HepG2 (cell line): ENCODE measurements at regions not wholly inside any gene's neighbourhood (a gene's known extent, or its start where the extent isn't known, plus 50 kb on each side); places are given as distances from the start of the nearest gene placed in this dataset.

Source experiments
- ATAC-seq: fragments of 200-7000 bp; cut with Tn5 transposase; 3 replicates; pipeline ENCODE4 v1.9.1; 2020; ENCODE audit warnings: mild to moderate bottlenecking, moderate library complexity
- BruUV-seq: library from RNA; stranded (reverse); fragments of 400-500 nt; replicated peaks from 2 replicates; lab custom pipeline; 2021; lab: Mats Ljungman, UMichigan
- CTCF ChIA-PET: fragments of 300-600 bp; formaldehyde crosslinking; extraction: SDS; loops from one replicate; lab custom pipeline; 2021; ENCODE audit warnings: low total read pairs, inconsistent platforms, low intra/inter-chr PET ratio; lab: Yijun Ruan, JAX
- POLR2A ChIA-PET: fragments of 350-600 bp; sonication (Branson Sonifier 250); formaldehyde crosslinking; loops from one replicate; lab custom pipeline; 2020; ENCODE audit warnings: antibody characterized with exemption, inconsistent platforms; lab: Yijun Ruan, JAX
- DNase-seq: peaks from one replicate; pipeline ENCODE4 v3.0.0-alpha.2; 2015; ENCODE audit warnings: low spot score
- FAIRE-seq: peaks from 3 replicates; lab custom pipeline; 2011; peaks lifted over from hg19 to GRCh38; lab: Jason Lieb, UNC
- H2AFZ ChIP-seq: one replicate; pipeline ENCODE4 v1.6.1; 2011; ENCODE audit warnings: low read length, inconsistent platforms
- H3K27ac ChIP-seq: fragments of 300-600 bp; 3 replicates; pipeline ENCODE4 v1.8.0; 2011; ENCODE audit warnings: mixed run types, mild to moderate bottlenecking, mixed read lengths, low read length, inconsistent platforms; ENCODE audit not compliant: insufficient read depth; ENCODE audit errors: extremely low read length
- H3K27me3 ChIP-seq, 2 experiments: fragments of 200-600 bp in 1 of 2; 2 replicates in 1 of 2; 3 replicates in 1 of 2; pipeline versions ENCODE4 v1.6.0 to v1.8.0; 2011; ENCODE audit warnings: low read length in 2 of 2, mild to moderate bottlenecking in 2 of 2, moderate library complexity in 2 of 2, inconsistent platforms in 1 of 2; ENCODE audit not compliant: insufficient read depth in 2 of 2, control insufficient read depth in 1 of 2
- H3K36me3 ChIP-seq, 2 experiments: fragments of 200-600 bp in 1 of 2; replicated peaks in 1 of 2; 2 replicates in 1 of 2; 3 replicates in 1 of 2; pipeline versions ENCODE4 v1.5.1 to v1.8.0; 2011; ENCODE audit warnings: low read length in 2 of 2, inconsistent platforms in 1 of 2; ENCODE audit not compliant: insufficient read depth in 2 of 2, control insufficient read depth in 1 of 2
- H3K4me1 ChIP-seq: 2 replicates; pipeline ENCODE4 v1.5.1; 2012; ENCODE audit warnings: low read length, inconsistent platforms; ENCODE audit not compliant: insufficient read depth
- H3K4me2 ChIP-seq: 2 replicates; pipeline ENCODE4 v1.6.0; 2011; ENCODE audit warnings: low read depth, low read length, inconsistent platforms
- H3K4me3 ChIP-seq, 3 experiments: fragments of 200-600 bp in 1 of 3; sonication (generic), shearing (Covaris generic) in 1 of 3; replicated peaks in 1 of 3; 2 replicates each; pipeline ENCODE4 v1.5.1; 2011 to 2016; ENCODE audit warnings: low read length in 3 of 3, inconsistent platforms in 2 of 3, low read depth in 2 of 3, mild to moderate bottlenecking in 2 of 3, control low read depth in 1 of 3, mixed read lengths in 1 of 3; ENCODE audit not compliant: insufficient read depth in 1 of 3
- H3K79me2 ChIP-seq: one replicate; pipeline ENCODE4 v1.6.1; 2011; ENCODE audit warnings: low read length, inconsistent platforms; ENCODE audit not compliant: insufficient read depth
- H3K9ac ChIP-seq: 2 replicates; pipeline ENCODE4 v1.6.0; 2011; ENCODE audit warnings: mild to moderate bottlenecking, low read depth, low read length, inconsistent platforms; ENCODE audit not compliant: insufficient read depth
- H3K9me3 ChIP-seq: 2 replicates; pipeline ENCODE4 v1.5.1; 2012; ENCODE audit warnings: mild to moderate bottlenecking, low read length
- H4K20me1 ChIP-seq: 2 replicates; pipeline ENCODE4 v1.6.0; 2011; ENCODE audit warnings: inconsistent platforms, mild to moderate bottlenecking, low read length, moderate library complexity; ENCODE audit not compliant: insufficient read depth
- ATF7 ChIP-seq, 2 experiments: fragments of 450-650 bp in 1 of 2; sonication (generic) in 1 of 2; formaldehyde crosslinking in 1 of 2; IDR thresholded peaks; 2 replicates each; pipeline versions ENCODE4 v1.4.0 to v1.6.1; 2016 to 2020; ENCODE audit warnings: antibody characterized with exemption in 1 of 2, mild to moderate bottlenecking in 1 of 2, missing genetic modification reagents in 1 of 2
- IRF9 ChIP-seq: sonication (generic); formaldehyde crosslinking; IDR thresholded peaks from 2 replicates; pipeline ENCODE4 v1.8.0; 2022; ENCODE audit warnings: missing genetic modification reagents, mild to moderate bottlenecking, borderline replicate concordance
- KAT2B ChIP-seq: fragments of 150-350 bp; IDR thresholded peaks from 2 replicates; pipeline ENCODE4 v1.6.1; 2014; ENCODE audit warnings: low read depth, low read length, borderline replicate concordance
- MBD4 ChIP-seq: IDR thresholded peaks from 2 replicates; pipeline ENCODE4 v1.6.1; 2012; ENCODE audit warnings: low read length, inconsistent platforms, borderline replicate concordance
- MZF1 ChIP-seq: sonication (generic); formaldehyde crosslinking; IDR thresholded peaks from 2 replicates; pipeline ENCODE4 v1.8.1; 2023; ENCODE audit warnings: mild to moderate bottlenecking, missing genetic modification reagents, borderline replicate concordance
- NFE2L1 ChIP-seq: sonication (generic); formaldehyde crosslinking; IDR thresholded peaks from 2 replicates; pipeline ENCODE4 v1.4.0; 2020; ENCODE audit warnings: missing genetic modification reagents, mild to moderate bottlenecking, borderline replicate concordance
- TAF15 ChIP-seq: fragments of 200-400 bp; formaldehyde crosslinking; IDR thresholded peaks from one replicate; pipeline ENCODE4 v1.6.1; 2018; ENCODE audit warnings: mild to moderate bottlenecking, low read depth, low read length; ENCODE audit not compliant: poor library complexity, severe bottlenecking
- ZFP41 ChIP-seq: sonication (generic); formaldehyde crosslinking; IDR thresholded peaks from 2 replicates; pipeline ENCODE4 v1.4.0; 2020; ENCODE audit warnings: mild to moderate bottlenecking, missing genetic modification reagents, borderline replicate concordance
- ZNF124 ChIP-seq: sonication (generic); formaldehyde crosslinking; IDR thresholded peaks from 2 replicates; pipeline ENCODE4 v1.4.0; 2020; ENCODE audit warnings: missing genetic modification reagents
- ZNF282 ChIP-seq: fragments of 450-650 bp; IDR thresholded peaks from 2 replicates; pipeline ENCODE4 v1.6.1; 2018; ENCODE audit not compliant: partially characterized antibody
- ZNF383 ChIP-seq: sonication (generic); formaldehyde crosslinking; IDR thresholded peaks from 2 replicates; pipeline ENCODE4 v1.4.0; 2020; ENCODE audit warnings: missing genetic modification reagents, mild to moderate bottlenecking, borderline replicate concordance
- ZNF746 ChIP-seq: sonication (generic); formaldehyde crosslinking; IDR thresholded peaks from 2 replicates; pipeline ENCODE4 v1.8.0; 2022; ENCODE audit warnings: mild to moderate bottlenecking, missing genetic modification reagents
- WGBS: methylation state at CpG from one replicate; pipeline ENCODE4 v1.1.6; 2017; ENCODE audit warnings: low lambda C conversion rate; 5-methylcytosine and 5-hydroxymethylcytosine counted together
- in situ Hi-C: cut with HindIII; loops from 2 replicates; pipeline ENCODE4 v1.10.0; 2017; ENCODE audit warnings: low pct_unique_long_range_greater_than_20kb; ENCODE audit not compliant: extremely low pct_ligation_motif_present
- intact Hi-C: fragments of 100-400 bp; cut with micrococcal nuclease; formaldehyde crosslinking; loops from one replicate; pipeline ENCODE4 v1.10.0; 2022; ENCODE audit not compliant: unreplicated experiment

GRCh38 chr5:51872144-51872543 is 488.9 kb downstream of the ISL1 start:
- no peaks in the 10 kb centered on the region for H4K20me1 ChIP-seq
- FAIRE-seq (no peak), DNase-seq (no peak), ATAC-seq (no peak)
- WGBS: 4% methylated on average over 2 of the region's 2 CpGs
- intact Hi-C loops: no loop called here
- no peak for TF ChIP-seq KAT2B
- no peak for TF ChIP-seq ZNF282
- no peak for TF ChIP-seq MZF1
- TF ChIP-seq ATF7 (IDR thresholded peaks at IDR 0.05): no peak
- TF ChIP-seq ATF7 (CRISPR knock-in tag; IDR thresholded peaks at IDR 0.05): no peak
- TF ChIP-seq MBD4: no peak
- no peak for TF ChIP-seq TAF15
- TF ChIP-seq ZFP41 (CRISPR knock-in tag): no peak
- no peak for TF ChIP-seq ZNF383
- no peak for TF ChIP-seq ZNF746 (CRISPR knock-in tag)
- TF ChIP-seq IRF9 (CRISPR knock-in tag): no peak
- no peak for TF ChIP-seq ZNF124
- no peak for TF ChIP-seq NFE2L1
- no peak overlapping the region for H2AFZ ChIP-seq
- no peaks in the 10 kb centered on the region for H3K36me3 ChIP-seq
- H3K9me3 ChIP-seq: peaks cover 26% of the 10 kb centered on the region
- H3K4me1 ChIP-seq: no peaks in the 10 kb centered on the region
- POLR2A ChIA-PET: no interaction called here
- no TSS peak for BruUV-seq
- H3K27me3 ChIP-seq: no peaks in the 10 kb centered on the region
- H3K9ac ChIP-seq: no peak overlapping the region
- CTCF ChIA-PET: no interaction called here
- no peak overlapping the region for H3K4me2 ChIP-seq
- H3K4me3 ChIP-seq: no peak overlapping the region
- in situ Hi-C loops: no loop called here
- no peak overlapping the region for H3K27ac ChIP-seq
- no peaks in the 10 kb centered on the region for H3K79me2 ChIP-seq
